ENCODE measurements at regions not wholly inside any gene's neighbourhood (a gene's known extent, or its start where the extent isn't known, plus 50 kb on each side); places are given as distances from the start of the nearest gene placed in this dataset.
"Not testable (repeated sequence)": the region's sequence is repeated elsewhere in the genome, so short reads cannot be mapped to it uniquely, and the experiment has no call there.

DNA sequence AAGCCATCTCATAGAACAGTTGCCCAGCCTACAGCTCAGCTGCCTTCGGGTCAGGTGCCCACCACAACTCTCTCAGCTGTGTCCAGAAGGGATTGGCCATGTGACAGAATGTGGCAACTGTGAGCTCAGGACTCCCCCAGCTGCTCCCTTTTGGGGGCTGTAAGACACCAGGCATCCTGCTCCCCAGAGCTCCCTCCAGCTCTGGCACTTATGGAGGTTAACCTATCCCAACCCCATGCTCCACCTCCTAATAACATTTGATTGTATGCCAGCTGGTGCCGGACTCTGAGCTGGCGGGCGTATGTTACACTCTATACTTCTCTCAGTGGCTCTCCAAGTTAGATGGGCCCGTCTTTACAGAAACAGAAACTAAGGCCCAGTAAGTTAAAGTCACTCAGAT lies 222.8 kb downstream of the FAM43A start:
- no peak for DNase-seq (ENCODE audit: low read depth in 1 of 2, low spot score in 1 of 2)

DNA sequence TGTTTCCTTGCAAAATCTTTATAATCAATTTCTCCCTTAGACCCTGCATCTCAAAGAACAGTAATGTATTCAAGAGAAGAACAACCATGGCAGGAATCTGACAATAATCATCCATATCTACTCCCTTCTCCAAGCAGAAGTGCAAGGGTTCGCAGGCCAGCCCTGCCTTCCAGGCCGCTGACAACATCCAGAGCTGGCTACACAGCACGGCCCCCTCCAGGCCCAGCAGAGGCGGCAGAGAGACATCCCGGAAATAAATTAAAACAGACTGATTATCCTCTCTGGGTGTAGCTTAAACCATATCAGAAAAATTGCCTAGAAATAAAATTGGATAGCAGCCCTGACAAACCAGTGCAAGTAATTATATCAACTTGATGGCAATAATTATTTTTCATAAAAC lies 223.3 kb downstream of the FAM43A start:
- no peak for DNase-seq (ENCODE audit: low read depth in 1 of 2, low spot score in 1 of 2)

DNA sequence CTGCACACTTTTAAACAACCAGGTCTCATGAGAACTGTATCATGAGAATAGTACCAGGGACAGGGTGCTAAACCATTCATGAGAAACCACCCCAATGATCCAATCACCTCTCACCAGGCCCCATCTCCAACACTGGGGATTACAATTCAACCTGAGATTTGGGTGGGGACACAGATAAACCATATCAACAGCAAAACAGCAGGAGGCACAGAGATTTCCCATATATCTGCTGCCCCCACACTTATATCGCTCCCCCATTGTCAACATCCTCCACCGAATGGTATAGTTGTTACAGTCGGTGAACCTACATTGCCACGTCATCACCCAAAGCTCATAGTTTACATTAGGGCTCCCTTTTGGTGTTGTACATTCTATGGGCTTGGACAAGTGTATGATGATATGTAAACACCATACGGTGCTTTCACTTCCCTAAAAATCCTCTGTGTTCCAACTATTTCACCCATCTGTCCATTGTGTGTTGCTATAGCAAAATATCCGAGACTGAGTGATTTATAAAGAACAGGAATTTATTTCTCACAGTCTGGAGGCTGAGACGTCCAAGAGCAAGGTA lies 224.8 kb downstream of the FAM43A start:
- DNase-seq (ENCODE audit: low read depth in 1 of 2, low spot score in 1 of 2) = no peak

GRCh38 chr3:194913316-194913715 lies 227.6 kb downstream of the FAM43A start:
- no peak for DNase-seq (ENCODE audit: low read depth in 1 of 2, low spot score in 1 of 2)

DNA sequence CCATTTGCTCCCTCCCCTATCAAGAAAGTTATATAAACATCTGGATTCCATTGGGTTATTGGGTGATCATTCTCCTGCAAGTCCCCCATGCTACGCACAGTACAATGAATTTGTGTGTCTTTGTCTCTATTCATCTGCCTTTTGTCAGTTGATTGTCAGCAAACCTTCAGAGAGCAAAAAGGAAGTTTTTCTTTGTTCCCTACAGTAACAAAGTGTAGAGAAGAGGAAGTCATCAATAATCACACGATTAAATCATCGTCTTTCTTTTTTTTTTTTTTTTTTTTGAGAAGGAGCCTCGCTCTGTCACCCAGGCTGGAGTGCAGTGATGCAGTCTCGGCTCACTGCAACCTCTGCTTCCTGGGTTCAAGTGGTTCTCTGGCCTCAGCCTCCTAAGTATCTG lies 239.2 kb downstream of the FAM43A start:
- DNase-seq (ENCODE audit: low read depth in 1 of 2, low spot score in 1 of 2) = not testable (repeated sequence)

DNA sequence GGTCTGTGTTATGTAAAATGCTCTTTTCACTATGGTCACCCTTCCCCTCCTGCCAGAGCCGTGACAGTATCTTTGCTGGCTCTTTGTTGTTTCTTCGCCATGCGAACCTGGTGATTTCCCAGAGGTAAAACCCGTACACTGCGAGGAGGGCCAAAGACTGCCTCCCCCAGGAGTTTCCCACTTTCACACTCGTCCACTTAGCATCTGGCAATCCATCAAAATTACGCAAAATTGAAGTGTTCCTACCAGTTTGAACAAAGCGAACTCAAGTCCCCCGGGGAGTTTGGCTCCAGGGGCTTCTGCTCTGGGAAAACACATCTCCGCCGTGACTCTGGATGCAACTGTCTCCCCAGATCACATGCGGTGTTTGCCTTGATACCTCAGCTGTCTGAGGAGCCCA lies 239.9 kb downstream of the FAM43A start:
- no peak for DNase-seq (ENCODE audit: low read depth in 1 of 2, low spot score in 1 of 2)

DNA sequence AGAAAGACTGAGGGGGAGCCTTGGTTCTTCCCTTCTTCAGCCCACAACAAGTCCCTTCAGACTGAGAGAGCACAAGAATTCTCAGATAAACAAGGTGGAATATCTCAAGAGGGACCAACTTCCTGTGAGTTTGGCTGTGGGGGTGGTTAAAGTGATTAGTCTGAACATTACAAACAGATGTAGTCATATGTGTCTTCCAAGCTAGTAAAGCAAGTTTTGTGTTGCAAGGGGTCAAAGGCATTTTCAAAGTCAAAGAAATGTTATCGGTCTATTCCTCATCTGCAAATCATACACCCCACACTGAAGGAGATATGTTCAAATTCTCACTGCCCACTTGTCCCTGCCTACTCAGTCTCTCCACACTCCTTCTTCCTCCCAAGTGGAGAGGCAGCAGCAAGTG lies 242.5 kb downstream of the FAM43A start:
- no peak for DNase-seq (ENCODE audit: low read depth in 1 of 2, low spot score in 1 of 2)

DNA sequence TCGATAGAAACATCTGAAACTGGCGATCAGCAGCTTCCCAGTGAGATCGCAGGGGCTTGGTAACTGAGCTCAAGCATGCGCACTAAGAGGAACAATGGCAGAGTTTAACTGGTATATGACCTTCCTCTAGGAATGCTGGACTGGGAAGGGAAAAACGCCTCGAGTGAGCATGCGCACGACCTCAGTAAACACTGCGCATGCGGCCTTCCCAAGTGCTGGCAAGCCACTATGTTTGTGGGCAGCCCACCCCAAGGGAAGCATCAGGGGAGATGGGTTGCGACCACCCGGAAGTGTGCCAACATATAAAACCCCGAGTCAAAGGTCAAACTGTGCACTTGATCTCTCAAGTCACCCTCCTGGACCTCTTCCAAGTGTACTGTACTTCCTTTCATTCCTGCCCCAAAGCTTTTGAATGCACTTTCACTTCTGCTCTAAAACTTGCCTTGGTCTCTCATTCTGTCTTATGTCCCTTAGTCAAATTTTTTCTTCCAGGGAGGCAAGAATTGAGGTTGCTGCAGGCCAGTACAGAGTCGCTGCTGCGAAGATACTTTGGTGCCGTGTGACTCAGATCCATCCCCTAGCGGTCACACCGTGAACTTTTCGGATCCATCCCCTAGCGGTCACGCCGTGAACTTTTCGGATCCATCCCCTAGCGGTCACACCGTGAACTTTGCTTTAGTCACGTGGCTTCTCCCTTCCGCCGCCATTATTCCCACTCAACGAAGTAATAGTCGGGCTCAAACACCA lies 243.3 kb downstream of the FAM43A start:
- no peak for DNase-seq (ENCODE audit: low read depth in 1 of 2, low spot score in 1 of 2)

DNA sequence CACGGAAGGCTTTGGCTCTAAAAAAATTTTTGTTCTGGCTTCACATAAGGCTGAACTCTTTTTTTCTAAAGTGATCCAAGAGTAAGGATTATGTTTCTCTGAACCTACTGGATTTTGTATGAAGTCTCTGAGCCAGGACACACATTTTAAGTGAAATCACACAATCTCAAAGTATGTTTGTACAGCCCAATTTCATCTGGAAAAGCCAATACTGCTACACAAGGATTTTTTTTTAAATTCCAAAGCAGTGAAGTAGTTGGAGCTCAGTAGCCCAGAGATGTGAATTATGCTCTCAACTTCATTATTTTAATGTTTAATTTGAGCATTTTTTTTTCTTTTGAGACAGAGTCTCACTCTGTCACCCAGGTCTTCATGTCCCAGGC lies 243.9 kb downstream of the FAM43A start:
- DNase-seq (ENCODE audit: low read depth in 1 of 2, low spot score in 1 of 2) = no peak

GRCh38 chr3:194930377-194931204 lies 244.9 kb downstream of the FAM43A start:
- DNase-seq (ENCODE audit: low read depth in 1 of 2, low spot score in 1 of 2) = no peak

- no peak for DNase-seq (ENCODE audit: low read depth in 1 of 2, low spot score in 1 of 2)
Observed at GRCh38 chr3:194931347-194931746, 245.7 kb downstream of the FAM43A start.

- no peak for DNase-seq (ENCODE audit: low read depth in 1 of 2, low spot score in 1 of 2)
Observed at GRCh38 chr3:194931865-194932264, 246.2 kb downstream of the FAM43A start.

- DNase-seq (ENCODE audit: low read depth in 1 of 2, low spot score in 1 of 2) = no peak
Observed at GRCh38 chr3:194933465-194933864, 247.8 kb downstream of the FAM43A start.

DNA sequence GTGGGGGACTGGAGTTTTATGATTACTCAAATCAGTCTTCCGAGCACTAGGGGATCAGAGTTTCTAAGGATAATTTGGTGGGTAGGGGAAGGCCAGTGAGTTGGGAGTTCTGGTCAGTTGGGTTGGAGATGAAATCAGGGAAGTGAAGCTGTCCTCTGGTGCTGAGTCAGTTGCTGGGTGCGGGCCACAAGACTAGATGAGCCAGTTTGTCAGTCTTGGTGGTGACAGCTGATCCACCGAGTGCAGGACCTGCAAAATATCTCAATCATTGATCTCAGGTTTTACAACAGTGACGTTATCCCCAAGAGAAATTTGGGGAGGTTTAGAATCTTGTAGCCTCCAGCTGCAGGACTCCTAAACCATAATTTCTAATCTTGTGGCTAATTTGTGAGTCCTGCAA lies 249.4 kb downstream of the FAM43A start:
- DNase-seq (ENCODE audit: low read depth in 1 of 2, low spot score in 1 of 2) = no peak

- no peak for DNase-seq (ENCODE audit: low read depth in 1 of 2, low spot score in 1 of 2)
Observed at GRCh38 chr3:194935632-194936470, 250.2 kb downstream of the FAM43A start.

GRCh38 chr3:194936659-194937058 lies 251.0 kb downstream of the FAM43A start:
- no peak for DNase-seq (ENCODE audit: low read depth in 1 of 2, low spot score in 1 of 2)

DNA sequence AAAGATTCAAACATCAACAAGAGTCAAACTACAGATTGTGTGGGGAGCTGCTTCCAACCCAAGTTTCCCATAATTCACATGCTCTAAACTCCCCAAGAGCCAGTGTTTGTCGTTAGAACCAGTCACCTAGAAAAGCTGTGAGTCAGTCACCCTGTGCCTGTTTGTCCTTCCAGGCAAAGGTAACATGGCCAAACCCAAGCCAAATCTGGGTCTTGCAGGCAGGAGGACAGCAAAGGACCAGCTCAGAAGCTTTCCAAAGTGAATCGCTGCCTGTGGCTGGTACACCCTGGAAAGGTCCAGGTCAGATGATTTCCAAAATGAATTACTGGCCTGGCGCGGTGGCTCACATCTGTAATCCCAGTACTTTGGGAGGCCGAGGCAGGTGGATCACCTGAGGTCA lies 251.5 kb downstream of the FAM43A start:
- DNase-seq (ENCODE audit: low read depth in 1 of 2, low spot score in 1 of 2) = no peak

DNA sequence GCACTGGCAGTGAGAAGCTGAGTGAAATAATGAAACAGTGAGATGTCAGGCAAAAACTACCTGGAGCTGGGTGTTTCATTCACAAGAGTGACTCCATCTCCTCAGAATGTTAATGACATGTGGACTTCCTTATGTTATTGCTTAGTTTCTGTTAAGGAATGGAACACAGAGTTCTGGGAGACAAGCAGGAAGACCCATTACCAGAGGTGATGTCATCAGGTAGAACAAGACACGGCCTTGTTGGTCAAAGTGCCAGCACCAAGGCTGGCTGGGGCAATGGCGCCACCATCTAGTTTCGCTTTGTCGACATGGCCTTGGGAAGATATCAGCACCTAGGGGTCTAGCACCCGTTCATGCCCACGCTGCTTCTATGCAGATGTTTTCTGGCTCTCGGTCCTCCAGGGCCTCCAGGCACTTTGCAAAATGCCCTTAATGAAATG lies 252.2 kb downstream of the FAM43A start:
- DNase-seq (ENCODE audit: low read depth in 1 of 2, low spot score in 1 of 2) = no peak

- DNase-seq (ENCODE audit: low read depth in 1 of 2, low spot score in 1 of 2) = no peak
Observed at GRCh38 chr3:194938845-194939531, 253.3 kb downstream of the FAM43A start.

DNA sequence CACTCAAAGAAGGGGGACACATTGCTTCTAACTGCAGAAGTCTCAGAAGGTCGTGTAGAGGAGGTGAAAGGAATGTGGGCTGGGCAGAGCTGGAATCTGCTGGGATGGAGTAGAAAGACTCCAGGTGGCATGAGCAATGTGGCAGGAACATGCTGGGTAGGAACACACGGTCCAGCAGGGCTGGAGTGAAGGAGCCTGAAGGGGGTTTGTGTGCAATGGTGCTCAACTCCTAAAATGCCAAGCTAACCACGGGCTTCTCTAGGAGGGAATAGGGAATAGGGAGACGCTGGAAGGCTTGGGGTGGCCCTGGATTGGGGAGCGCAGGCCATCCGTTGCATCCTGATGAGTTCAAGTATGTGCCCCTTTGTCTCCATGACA lies 253.8 kb downstream of the FAM43A start:
- no peak for DNase-seq (ENCODE audit: low read depth in 1 of 2, low spot score in 1 of 2)

Data from activated CD4-positive, alpha-beta T cell treated with anti-CD3 and anti-CD28 coated beads, Interleukin-2, amount 50 U/mL, for 24 hours (primary cell).